T-helper 1 cell treated with Interleukin-12 subunit alpha and Interleukin-12 subunit beta and Interleukin-4 antibody, amounts not matched to agents 30 ng/mL and 1 ng/mL, for 36 hours (primary cell): ENCODE measurements at regions not wholly inside any gene's neighbourhood (a gene's known extent, or its start where the extent isn't known, plus 50 kb on each side); places are given as distances from the start of the nearest gene placed in this dataset.

Experiments used
- intact Hi-C: fragments of 100-400 bp; cut with micrococcal nuclease; formaldehyde crosslinking; loops from one replicate; pipeline ENCODE4 v1.15.1; 2024

DNA sequence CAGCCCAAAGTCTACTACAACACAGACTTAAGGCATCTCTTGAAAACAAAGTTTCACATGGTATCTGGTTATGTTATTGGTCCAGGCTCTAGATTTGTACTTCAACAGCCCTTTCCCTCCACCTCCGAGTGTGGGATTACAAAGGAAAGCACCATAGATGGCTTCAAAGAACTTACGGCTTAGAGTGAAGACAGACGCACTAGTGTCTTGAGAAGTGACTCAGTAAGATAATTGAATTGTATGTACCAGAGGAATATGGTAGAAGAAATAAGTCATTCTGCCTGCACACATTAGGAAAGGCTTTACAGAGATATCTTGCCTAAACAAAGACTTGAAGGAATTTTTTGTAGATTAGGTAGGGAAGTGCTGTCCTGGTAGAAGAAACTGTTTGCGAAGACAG lies 392.3 kb upstream of the TNP1 start:
- intact Hi-C loops: no loop called here

DNA sequence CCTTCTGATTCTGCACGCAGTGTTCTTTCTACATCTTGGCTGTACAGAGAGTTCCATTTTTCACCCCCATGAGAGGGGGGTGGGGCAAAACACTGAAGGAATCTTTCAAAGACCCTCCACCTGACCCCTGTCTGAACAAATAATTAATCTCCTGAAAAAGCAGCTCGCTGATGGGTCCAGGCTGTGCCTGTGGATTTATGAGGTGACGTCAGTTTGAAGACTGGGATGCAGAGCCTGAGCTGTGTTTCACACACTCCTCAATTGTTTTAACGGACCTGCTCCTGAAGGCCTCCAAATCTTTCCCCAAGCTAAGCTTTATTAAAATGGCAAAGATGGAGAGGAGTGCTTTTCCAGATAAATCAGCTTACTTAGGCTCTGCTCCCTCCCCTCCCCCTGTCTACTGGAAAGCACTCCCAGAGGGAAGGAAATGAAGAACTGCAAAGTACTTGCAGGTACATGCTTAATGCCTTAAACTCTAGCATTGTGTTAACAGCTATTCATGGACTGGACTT lies 390.2 kb upstream of the TNP1 start:
- intact Hi-C loops: no loop called here

DNA sequence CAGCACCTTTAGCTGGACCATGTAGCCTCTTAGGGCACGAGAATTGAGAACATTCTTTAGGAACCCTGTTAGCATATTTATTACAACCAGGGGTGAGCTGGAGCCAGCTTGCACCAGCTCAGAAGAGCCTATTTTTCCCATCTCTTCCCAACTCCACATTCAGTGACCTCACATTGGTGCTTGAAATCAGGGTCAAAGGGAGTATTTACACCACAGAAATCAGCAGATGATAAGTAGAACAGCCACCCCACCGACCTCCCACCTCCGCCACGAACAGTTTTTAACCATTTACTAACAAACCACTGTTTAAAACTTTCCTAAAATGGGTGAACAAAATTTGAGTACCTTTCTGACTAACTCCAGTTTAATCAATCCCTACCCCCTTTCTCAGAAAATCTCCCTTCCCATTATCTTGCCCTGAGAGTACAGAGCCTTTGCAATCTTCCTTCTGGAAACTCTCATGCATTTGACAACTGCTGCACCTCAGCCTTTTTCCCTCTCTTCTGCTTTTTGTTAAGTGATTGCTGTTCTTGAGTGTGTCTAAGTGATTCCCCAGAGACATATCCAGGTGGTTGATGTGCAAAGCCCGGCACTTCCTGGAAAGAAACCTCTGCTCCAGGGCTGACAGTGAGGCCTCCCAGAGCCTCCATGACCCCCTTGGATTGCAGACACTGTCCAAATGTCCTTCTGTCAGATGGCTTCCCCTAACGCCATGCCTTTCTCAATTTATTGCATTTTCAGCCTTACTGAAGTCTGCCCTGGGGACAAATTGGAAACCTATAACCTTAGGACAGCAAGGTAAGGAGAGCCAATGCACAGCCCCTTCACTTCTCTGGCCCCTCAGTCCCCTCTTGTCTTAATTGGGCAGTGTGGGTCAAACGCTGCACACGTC lies 389.5 kb upstream of the TNP1 start:
- intact Hi-C loops: no loop called here

DNA sequence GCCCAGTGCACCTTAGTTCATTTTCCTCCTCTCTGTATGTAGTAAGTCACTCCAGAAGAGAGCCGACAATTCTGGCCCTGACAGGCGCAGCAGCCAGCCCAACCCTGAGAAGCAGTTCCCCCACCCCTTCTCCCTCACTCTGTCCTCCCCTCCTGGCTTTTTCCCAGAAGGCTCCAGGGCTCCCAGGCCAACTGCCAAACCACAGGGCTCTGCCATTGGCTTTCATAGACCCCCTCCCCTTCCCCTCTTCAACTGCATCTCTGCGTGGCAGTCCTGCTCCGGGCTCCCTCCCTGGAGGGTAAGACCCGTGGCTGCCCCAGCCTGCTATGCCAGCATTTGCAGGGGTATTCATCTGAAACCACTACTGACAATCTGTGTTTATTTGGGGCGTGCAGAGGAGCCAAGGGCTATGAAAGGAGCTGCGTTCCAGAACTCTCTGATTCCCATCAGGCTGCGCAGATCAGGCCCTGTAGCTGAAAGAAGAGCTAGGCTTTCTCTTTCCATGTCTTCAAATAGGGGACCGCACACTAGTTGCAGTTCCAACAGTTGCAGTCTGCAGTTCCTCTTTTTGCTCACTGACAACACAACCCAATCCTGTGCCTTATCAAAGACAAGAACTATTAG lies 388.6 kb upstream of the TNP1 start:
- intact Hi-C loops: no loop called here

DNA sequence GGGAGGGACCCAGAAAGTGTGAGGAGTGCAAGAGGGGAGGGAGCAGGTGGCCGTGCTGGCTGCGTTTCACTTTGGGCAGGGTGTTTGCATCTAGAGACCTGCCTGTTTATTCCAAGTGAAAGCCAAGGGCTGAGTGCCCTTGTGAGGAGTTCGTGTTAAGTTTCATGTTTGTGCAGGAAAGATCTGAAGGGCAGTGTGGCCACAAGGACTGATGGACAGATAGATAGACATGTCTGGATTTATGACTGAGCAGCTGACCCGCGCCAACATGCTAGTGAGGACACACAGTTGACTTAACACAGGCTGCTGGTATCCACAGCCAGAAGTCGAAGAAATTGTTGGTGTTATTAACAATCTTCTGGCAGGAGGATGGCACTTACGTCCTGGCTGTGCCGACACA lies 387.6 kb upstream of the TNP1 start:
- intact Hi-C loops: no loop called here

DNA sequence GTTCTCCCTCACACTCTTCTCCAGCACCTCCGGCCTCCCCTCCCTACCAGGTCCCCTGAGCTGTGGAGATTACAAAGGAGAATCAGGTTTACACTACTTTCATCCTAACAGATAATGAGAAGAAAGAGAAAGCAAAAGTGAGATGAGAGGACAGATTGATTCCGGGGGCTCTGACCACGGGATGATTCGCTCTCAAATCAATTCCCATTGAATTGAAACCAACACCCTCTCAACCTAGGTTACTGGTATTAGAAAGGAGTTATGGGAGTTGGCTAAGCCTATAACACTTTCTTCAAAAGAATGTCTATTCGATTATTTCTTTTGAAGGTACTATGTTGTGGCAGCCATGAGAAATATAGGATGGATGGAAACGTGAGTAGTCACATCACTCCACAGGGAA lies 386.2 kb upstream of the TNP1 start:
- intact Hi-C loops: no loop called here

DNA sequence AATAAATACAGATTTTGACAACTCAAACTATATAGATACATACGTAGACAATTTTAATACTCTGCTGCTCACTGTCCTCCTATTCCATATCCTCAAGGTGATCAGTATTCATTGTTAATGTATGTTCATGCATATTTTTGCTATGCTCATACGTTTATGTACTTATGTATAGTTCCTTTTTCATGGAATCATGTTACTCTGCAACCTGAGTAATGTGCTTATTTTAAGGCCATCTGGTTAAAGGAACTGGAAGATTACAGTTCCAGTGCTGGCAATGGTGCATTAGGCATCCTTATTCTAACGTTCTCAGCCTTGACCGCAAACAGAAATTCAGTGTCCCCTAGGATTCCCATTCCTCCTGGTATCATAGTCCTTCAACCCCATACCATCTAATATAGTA lies 385.0 kb upstream of the TNP1 start:
- intact Hi-C loops: no loop called here

GRCh38 chr2:217242947-217243346 lies 383.1 kb upstream of the TNP1 start:
- intact Hi-C loops: no loop called here

GRCh38 chr2:217231724-217232123 lies 371.9 kb upstream of the TNP1 start:
- intact Hi-C loops: no loop called here

- intact Hi-C loops: no loop called here
Measured at GRCh38 chr2:217231212-217231611, 371.3 kb upstream of the TNP1 start.

DNA sequence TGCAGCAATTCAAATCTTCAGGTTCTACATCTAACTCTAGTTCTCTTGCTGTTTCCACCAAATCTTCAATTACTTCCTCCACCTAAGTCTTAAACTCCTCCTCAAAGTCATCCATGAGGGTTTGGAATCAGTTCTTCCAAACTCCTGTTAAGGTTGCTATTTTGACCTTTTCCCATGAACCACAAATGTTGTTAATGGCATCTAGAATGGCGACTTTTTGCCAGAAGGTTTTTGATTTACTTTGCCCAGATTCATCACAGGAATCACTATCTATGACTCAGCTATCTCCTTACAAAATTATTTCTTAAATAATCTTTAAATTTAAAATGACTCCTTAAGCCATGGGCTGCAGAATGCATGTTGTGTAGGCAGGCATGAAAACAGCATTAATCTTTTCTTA lies 368.9 kb upstream of the TNP1 start:
- intact Hi-C loops: loop anchor here (10.0 kb wide), 2 partner anchors 486 to 734 kb away; partner anchors contain the start of gene RPL37A

- intact Hi-C loops: loop anchor here (10.0 kb wide), 2 partner anchors 487 to 733 kb away; partner anchors contain the start of gene RPL37A
Measured at GRCh38 chr2:217227794-217228193, 367.9 kb upstream of the TNP1 start.

DNA sequence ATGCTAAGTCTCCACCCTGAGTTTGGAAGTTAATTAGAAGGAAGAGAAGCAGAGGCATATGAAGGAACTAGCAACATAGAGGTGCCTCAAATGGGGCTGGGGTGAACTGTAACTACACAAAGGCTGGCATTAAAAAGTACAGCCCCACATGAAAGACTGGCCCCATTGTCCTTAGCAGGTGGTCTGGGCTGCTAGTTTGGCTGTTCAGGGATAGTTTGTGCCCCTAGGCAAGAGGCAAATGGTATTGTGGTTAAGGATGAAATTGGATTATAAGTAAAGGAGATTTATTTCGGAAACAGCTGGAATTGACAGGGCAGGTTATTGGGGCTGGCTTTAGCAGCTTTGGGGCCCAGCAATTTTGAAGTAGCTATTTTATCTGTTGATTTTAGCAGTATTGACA lies 365.7 kb upstream of the TNP1 start:
- intact Hi-C loops: loop anchor here (10.0 kb wide), 2 partner anchors 489 to 731 kb away; partner anchors contain the start of gene RPL37A

GRCh38 chr2:217223222-217223930 lies 363.5 kb upstream of the TNP1 start:
- intact Hi-C loops: loop anchor here (1.0 to 10.0 kb wide), 8 partner anchors 61 to 729 kb away; partner anchors contain the start of gene RPL37A

DNA sequence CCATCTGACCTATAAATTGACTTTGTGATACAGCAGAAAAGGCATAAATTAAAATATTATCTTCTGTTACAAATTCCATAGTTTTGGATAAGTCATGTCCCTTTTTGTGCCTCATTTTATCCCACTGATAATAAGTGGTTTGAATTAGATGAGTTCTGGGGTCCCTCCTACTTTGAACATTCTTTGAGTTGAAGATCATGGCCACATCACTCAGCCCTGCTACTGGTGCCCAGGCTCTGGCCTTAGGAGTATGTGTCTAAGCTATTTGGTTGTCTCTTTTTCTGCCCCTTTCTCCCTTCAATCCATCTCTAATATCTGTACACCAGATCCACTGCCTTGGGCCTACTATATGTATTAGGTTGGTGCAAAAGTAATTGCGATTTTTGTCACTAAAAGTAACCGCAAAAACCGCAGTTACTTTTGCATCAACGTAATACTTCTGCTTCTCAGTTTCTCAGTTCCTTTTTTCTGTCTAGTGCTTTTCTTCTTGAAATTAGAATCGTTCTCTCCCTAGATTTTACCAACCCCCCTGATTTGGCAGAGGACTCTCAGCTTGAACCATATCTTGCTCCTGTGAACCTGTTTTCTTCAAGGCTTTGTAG lies 362.5 kb upstream of the TNP1 start:
- intact Hi-C loops: loop anchor here (2.0 to 10.0 kb wide), 5 partner anchors 136 to 728 kb away; partner anchors contain the start of gene RPL37A

- intact Hi-C loops: loop anchor here (10.0 kb wide), 2 partner anchors 494 to 726 kb away; partner anchors contain the start of gene RPL37A
Measured at GRCh38 chr2:217220228-217221013, 360.6 kb upstream of the TNP1 start.

DNA sequence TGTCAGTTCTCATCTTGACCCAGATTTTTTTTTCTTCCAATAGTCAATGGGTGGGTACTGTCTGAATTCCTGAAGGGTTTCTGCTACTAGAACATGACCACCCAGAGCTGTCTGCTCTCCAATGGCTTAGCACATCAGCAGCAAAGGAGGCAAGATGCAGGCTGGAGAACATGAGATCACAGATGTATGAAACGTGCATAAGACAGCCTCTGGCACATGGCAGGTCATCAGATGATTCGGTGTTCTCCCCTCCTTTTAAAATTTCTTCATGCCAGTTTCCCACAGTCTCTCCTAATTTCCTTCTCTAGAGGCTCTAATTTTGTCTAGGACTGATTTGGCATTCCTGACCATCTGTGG lies 359.3 kb upstream of the TNP1 start:
- intact Hi-C loops: no loop called here

DNA sequence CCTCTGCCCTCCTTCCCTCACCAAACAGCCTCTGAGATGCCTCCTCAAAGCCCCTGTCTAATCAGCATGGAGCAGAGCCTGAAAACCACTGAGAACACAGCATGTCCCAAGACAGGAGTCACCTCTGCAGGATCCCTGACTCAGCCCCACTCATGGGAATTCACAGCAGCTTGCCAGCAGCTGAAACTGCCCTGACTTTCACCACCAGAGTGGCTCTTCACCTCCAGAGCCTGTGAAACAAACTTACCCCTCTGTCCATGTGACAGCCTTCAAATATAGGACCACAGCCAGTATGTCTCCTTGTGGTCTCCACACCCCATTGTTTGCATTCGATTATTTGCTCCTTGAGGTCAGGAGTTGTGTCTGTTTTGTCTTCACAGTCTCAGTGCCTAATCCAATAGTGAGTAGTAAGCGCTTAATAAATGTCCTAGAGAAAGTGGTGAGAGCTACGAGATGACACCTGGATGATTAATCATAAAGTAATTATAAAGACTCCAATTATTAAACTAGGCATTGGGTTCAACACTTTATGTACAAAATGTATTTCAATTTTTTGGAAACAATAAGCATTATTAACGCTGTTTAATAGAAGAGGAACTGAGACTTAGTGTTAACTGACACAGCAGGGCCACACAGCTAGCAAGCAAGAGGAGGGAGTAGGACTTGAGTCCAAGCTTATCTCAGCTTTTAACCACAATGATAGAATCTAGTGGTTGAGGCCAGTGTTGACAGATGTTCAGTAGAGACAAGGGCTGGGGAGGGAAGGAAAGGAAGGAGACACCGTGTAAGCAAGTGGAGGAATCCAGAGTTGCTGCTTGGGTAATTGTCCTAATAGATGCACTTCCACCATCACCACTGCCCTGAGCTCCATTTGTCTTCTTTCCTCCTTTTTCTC lies 358.7 kb upstream of the TNP1 start:
- intact Hi-C loops: no loop called here

DNA sequence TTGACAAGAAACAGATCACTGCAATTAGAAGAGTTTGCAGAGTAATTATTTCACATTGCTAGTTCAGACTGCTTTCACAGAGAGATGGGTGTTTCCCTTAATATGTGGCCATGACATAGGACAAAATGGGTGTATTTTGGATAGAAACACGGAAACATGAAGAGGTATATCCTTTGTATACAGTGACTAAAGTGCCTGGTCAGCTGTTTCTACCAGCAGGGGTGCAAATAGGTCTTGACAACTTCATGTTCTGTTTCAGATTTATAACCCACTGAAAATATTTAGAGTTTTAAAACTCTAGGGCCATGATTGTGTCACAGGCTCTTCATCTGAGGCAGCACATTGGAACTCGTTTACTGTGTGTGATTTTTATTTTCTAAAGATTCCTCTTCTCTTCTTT lies 357.1 kb upstream of the TNP1 start:
- intact Hi-C loops: no loop called here
